NCI-H2029 treated with DMSO at 0.1 percent for 48 hours (cell line): ENCODE measurements at regions not wholly inside any gene's neighbourhood (a gene's known extent, or its start where the extent isn't known, plus 50 kb on each side); places are given as distances from the start of the nearest gene placed in this dataset.
"Not testable (repeated sequence)": the region's sequence is repeated elsewhere in the genome, so short reads cannot be mapped to it uniquely, and the experiment has no call there.

Experiments used
- DNase-seq: peaks from one replicate; lab custom pipeline; 2025; lab: John Stamatoyannopoulos, UW

DNA sequence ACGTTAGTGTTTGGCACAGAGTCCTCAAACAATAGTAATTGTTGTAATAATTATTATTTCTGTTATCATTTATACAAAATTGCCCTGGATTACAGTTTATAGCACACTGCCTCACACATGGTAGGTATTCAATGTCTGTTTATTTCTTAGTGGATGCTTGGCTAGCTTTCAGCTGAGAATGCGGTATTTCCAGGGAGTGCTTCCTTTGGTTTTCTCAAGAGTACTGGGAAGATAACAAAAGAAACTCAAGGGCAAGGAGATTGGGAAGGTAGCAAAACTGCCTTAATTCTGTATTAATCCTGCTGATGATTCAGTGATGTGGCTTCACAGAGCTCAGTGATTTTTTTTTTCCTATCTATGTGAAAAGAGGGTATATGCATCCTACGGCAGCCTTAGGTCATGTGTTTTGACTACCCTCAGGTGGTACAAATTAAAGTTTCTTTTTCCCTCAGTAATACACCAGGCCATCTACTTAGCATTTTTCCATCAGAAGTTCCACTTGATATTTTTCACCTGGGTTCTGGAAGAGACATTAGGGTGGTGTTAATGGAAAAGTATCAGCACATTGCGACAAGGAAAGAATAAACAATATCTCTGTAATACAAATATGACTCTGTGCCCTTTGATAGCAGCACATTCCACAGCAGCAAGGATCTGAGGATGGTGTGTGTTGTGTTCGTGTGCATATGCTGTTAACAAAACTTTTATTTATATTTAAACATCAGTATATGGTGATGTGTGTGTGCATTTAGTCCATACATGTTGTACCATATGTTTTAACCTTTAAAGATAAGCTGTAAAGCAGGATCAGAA, 124.3 kb upstream of the RASGEF1B start:
- DNase-seq = no peak

- DNase-seq = no peak
Observed at GRCh38 chr4:81595287-81595686, 123.6 kb upstream of the RASGEF1B start.

- DNase-seq = no peak
Observed at GRCh38 chr4:81594490-81595159, 122.9 kb upstream of the RASGEF1B start.

- no peak for DNase-seq
Observed at GRCh38 chr4:81592701-81593100, 121.0 kb upstream of the RASGEF1B start.

DNA sequence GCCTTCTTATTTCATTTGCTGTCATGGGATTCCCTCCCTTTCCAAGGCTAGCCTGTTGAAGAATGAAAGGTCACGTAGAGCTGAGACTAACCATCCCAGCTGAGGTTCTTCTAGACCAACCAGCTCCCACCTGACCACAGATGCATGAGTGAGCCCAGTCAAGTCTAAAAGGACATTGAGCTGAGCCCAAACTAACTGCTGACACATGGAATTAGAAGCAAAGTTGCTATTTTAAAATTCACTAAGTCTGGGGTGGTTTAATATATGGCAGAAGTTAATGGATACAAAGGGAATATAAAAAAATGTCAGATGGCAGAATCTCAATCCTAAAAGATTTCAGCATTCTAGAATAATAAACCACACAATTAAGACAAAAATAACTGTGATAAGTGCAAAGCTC, 118.9 kb upstream of the RASGEF1B start:
- no peak for DNase-seq

GRCh38 chr4:81589262-81589661, 117.6 kb upstream of the RASGEF1B start:
- DNase-seq = no peak

- DNase-seq = no peak
Observed at GRCh38 chr4:81586706-81587105, 115.0 kb upstream of the RASGEF1B start.

- DNase-seq = not testable (repeated sequence)
Observed at GRCh38 chr4:81580994-81581374, 109.3 kb upstream of the RASGEF1B start.

- DNase-seq = no peak
Observed at GRCh38 chr4:81580346-81580993, 108.8 kb upstream of the RASGEF1B start.

GRCh38 chr4:81577392-81577791, 105.7 kb upstream of the RASGEF1B start:
- no peak for DNase-seq

DNA sequence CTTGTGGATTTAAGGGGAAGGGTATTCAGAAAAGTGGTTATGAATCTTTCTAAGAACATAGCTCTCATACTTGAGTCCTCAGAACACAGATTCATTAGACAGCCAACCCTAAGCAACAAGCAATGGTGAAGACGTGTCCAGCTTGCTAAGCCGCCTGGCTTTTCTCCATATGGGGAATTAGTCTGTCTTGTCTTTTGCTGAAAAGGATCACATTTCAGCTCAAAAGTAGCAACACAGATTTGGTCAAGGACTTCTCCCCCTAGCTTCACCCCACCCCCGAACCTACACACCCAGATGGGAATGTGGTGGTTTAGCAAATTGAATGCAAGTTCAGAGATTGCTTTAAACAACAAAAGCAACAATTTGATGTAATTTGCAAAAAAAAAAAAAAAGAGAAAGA, 103.3 kb upstream of the RASGEF1B start:
- DNase-seq = no peak

DNA sequence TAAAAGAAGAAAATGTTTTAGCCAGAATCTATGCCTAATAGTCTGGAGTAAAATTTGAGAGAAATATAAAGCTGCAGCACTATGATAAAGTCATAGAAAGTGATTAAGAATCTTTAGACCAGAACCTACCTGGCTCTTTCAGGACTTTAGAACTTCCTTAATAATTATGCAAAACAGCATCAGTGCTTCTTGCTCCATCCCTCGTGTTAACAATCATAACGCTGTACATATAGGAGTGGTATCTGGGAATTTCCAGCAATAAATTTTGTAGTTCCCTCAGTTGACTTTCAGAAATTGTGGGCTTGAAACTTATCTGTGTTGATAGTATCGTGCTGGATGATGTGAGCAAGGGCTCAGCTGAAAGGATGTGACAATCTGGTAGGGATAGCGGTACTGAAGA, 102.1 kb upstream of the RASGEF1B start:
- DNase-seq = no peak

DNA sequence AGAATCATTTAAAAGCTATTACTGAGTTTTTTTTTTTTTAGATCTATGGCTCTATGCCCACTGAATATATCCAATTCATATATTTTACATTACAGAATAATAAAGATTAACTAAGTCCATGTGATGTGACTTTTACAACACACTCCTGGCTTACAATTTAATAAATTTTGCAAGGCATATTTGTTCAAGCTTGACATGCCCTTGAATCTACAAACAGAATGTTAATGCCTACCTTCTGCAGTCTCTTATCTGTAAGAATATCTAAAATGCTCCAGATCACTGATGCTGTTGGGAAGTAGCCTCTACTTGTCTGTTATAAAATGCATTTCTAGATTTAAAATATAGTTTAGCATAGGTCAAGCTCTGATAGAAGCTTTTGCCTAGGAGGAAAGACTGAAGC, 100.7 kb upstream of the RASGEF1B start:
- DNase-seq = no peak

DNA sequence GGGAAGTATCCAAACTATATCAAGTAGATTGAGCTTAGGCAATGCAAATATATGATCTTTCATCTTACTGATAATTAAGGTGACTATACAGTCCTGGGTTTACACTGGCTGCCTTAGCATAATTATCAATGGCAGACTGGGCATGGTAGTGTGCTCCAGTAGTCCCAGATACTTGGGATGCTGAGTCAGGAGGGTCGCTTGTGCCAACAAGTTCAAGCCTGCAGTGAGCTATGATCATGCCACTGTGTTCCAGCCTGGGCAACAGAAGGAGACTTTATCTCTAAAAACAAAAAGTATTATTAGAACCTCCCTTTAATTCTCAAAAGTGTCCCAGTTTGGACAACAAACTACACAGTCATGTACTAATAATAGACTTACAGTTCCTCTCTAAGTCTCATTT, 99.4 kb upstream of the RASGEF1B start:
- no peak for DNase-seq

GRCh38 chr4:81566161-81566591, 94.5 kb upstream of the RASGEF1B start:
- no peak for DNase-seq

DNA sequence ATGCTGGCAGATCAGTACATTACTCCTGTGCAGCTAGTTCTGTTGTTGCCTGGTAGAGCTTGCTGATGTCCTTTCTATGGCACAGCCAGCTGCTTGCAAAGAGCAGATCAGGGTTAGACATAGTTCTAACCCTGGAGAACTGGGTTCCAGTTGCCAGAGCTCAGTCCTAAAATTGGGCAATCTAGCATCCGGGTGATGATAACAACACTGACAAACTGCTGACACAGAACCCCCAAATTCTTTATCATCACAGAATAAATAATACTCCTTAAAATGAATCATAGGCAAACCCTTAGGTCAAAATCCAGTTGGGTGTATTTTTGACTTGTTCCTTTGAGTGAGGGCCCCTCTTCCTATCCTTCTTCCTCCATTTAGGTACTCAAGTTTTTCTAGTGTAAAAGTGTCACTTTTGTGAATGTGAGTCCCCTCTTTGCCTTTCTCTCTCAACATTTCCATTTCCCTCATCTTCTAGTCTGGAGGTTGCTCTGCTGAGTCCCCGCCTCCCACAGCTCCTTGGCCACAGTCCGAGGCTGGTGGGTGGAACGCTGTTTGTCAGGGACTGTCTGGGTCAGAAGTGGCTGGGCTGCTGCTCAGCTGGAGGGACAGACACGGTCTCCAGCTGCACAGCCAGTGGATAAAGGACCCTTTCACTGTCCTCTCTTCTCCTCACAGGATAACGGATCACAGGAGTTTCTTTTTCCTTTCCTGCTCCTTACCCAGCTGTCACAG, 93.6 kb upstream of the RASGEF1B start:
- no peak for DNase-seq

- no peak for DNase-seq
Observed at GRCh38 chr4:81564025-81564424, 92.3 kb upstream of the RASGEF1B start.

- no peak for DNase-seq
Observed at GRCh38 chr4:81562093-81562492, 90.4 kb upstream of the RASGEF1B start.

DNA sequence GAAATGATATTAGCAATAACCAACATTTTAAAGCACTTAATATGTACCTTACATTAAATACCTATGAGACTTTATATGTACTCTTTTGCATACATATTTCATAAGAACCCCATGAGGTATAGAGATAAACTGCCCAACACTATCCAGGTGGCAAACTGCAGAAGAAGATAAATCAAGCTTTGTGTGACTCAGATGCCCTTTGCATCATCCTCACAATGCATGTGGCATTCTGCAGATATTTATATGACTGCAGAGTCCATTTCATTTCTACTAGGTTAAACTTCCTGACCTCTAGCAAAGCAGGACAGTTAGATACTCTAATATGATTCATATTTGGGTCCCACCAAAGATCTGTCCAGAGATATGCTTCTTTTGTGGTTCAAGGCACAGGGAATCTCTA, 85.6 kb upstream of the RASGEF1B start:
- DNase-seq = no peak

DNA sequence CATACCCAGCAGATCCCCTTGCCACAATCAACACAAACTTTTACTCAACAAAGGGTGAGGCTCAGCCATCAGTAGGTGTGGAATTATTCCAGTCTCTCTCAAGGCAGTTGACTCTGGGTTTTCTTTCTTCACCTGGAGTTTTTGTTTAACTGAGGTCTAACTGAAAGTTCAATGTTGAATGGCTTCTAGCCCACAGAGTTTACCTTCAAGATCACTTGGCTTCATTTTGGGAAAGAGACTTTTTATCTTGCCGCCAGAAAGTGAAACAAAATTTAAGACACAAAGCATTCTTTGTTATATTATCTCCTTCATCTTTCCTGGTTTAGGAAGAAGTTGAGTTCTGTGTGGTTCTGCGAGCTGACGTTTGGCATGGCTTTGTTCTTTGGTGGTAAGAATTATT, 83.8 kb upstream of the RASGEF1B start:
- DNase-seq = no peak

- DNase-seq = no peak
Observed at GRCh38 chr4:81552086-81552485, 80.4 kb upstream of the RASGEF1B start.

DNA sequence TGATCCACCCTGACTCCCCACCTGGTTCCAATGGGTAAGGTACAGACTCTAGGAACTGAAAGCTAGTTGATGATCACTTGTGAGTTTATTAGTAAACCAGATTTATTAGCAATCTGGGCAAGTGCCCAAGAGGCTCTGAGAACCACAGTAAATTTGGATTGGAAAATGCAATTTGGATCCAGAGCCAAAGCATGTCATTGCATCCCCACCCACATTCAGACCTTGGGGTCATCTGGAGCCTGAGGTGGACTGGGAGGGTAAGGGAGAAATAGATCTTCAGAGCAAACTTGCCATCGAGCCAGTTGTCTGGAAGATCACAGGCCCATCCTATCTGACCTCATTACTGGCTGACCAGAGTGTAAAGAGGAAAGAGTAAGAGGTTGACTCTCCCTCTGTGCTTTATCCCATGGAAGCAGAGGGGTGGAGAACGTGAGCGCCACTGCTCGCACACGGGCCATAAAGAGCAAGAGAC, 78.7 kb upstream of the RASGEF1B start:
- DNase-seq = no peak
